Osteocyte (in vitro differentiated cells): ENCODE measurements at regions not wholly inside any gene's neighbourhood (a gene's known extent, or its start where the extent isn't known, plus 50 kb on each side); places are given as distances from the start of the nearest gene placed in this dataset.

Experiments
- DNase-seq: peaks from one replicate; pipeline ENCODE4 v3.0.0; 2021; ENCODE audit warnings: mixed read lengths; ENCODE audit not compliant: unreplicated experiment; ENCODE audit errors: extremely low spot score
- H3K27ac Mint-ChIP-seq: one replicate; pipeline ENCODE4 v1.8.0; 2021; ENCODE audit warnings: mild to moderate bottlenecking, mixed read lengths; ENCODE audit not compliant: unreplicated experiment
- H3K27me3 Mint-ChIP-seq: one replicate; pipeline ENCODE4 v1.8.0; 2021; ENCODE audit warnings: mixed read lengths; ENCODE audit not compliant: unreplicated experiment
- H3K36me3 Mint-ChIP-seq: one replicate; pipeline ENCODE4 v1.8.0; 2021; ENCODE audit warnings: mixed read lengths; ENCODE audit not compliant: unreplicated experiment
- H3K4me1 Mint-ChIP-seq: one replicate; pipeline ENCODE4 v1.8.0; 2021; ENCODE audit warnings: mixed read lengths; ENCODE audit not compliant: unreplicated experiment
- H3K4me3 Mint-ChIP-seq: one replicate; pipeline ENCODE4 v1.8.0; 2021; ENCODE audit warnings: mild to moderate bottlenecking, moderate library complexity, mixed read lengths; ENCODE audit not compliant: unreplicated experiment
- H3K9me3 Mint-ChIP-seq: one replicate; pipeline ENCODE4 v1.8.0; 2021; ENCODE audit warnings: mixed read lengths; ENCODE audit not compliant: unreplicated experiment
- TF ChIP-seq, protein P1 (sequence below): fragments of 200-600 bp; sonication (generic); IDR thresholded peaks from 2 replicates; pipeline ENCODE4 v1.5.0; 2021; ENCODE audit warnings: antibody characterized with exemption, mild to moderate bottlenecking, moderate library complexity

DNA sequence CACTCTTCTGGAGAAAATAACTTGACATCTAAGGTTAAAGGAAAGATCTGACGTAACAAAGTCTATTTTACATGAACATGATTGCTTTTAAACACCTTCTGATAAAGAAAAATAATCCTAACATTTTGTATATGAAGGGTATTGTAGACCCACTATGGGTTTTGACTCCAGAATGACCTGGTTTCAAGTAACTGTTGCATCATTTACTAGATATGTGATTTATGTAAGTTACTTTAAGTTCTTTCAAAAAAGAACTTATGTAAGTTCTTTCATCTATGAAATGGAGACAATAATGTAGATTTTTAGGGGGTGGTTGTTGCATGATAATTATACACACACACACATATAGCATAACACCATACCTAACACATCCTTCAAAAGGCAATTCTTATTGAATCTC is 147.6 kb upstream of the MIR17HG start:
- Mint-ChIP-seq H3K9me3 (no peaks in the 10 kb centered on the region), H3K27me3 (no peaks in the 10 kb centered on the region), H3K27ac (no peak overlapping the region), H3K4me1 (no peaks in the 10 kb centered on the region), H3K4me3 (no peak overlapping the region), H3K36me3 (no peaks in the 10 kb centered on the region)
- DNase-seq, result no peak
- TF ChIP-seq, protein P1, sequence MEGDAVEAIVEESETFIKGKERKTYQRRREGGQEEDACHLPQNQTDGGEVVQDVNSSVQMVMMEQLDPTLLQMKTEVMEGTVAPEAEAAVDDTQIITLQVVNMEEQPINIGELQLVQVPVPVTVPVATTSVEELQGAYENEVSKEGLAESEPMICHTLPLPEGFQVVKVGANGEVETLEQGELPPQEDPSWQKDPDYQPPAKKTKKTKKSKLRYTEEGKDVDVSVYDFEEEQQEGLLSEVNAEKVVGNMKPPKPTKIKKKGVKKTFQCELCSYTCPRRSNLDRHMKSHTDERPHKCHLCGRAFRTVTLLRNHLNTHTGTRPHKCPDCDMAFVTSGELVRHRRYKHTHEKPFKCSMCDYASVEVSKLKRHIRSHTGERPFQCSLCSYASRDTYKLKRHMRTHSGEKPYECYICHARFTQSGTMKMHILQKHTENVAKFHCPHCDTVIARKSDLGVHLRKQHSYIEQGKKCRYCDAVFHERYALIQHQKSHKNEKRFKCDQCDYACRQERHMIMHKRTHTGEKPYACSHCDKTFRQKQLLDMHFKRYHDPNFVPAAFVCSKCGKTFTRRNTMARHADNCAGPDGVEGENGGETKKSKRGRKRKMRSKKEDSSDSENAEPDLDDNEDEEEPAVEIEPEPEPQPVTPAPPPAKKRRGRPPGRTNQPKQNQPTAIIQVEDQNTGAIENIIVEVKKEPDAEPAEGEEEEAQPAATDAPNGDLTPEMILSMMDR, result no peak

- H3K36me3 Mint-ChIP-seq, result no peaks in the 10 kb centered on the region
- H3K4me3 Mint-ChIP-seq, result no peak overlapping the region
- DNase-seq, result no peak
- TF ChIP-seq, protein P1, result no peak
- no peaks in the 10 kb centered on the region for H3K27me3 Mint-ChIP-seq
- H3K4me1 Mint-ChIP-seq, result no peaks in the 10 kb centered on the region
- H3K27ac Mint-ChIP-seq, result no peak overlapping the region
- no peaks in the 10 kb centered on the region for H3K9me3 Mint-ChIP-seq
Measured at GRCh38 chr13:91200486-91200885, 147.0 kb upstream of the MIR17HG start.

- peaks cover 1% of the 10 kb centered on the region for H3K4me1 Mint-ChIP-seq
- H3K36me3 Mint-ChIP-seq, result no peaks in the 10 kb centered on the region
- no peaks in the 10 kb centered on the region for H3K27me3 Mint-ChIP-seq
- no peak overlapping the region for H3K4me3 Mint-ChIP-seq
- TF ChIP-seq, protein P1, result no peak
- DNase-seq, result no peak
- H3K9me3 Mint-ChIP-seq, result no peaks in the 10 kb centered on the region
- no peak overlapping the region for H3K27ac Mint-ChIP-seq
Measured at GRCh38 chr13:91203430-91203829, 144.1 kb upstream of the MIR17HG start.

DNA sequence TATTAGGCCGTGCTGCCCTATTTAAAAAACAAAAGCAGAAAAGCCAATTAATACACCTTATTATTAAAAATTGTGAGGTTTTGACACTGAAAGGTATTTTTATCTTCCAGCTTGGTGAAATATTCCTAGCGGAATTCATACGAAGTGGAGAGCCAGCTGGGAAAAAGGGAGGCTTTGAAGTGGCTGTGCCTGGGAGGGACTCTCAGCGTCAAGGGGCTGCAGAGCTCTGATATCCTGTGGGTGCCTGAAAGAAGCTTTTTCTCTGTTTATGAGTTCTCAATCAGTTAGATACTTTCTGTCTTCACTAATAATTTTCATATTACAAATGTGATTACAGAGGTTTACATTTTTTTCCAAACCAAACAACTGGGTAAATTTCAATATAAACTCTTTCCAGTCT is 140.2 kb upstream of the MIR17HG start:
- no peak for DNase-seq
- H3K4me3 Mint-ChIP-seq, result no peak overlapping the region
- peaks cover 9% of the 10 kb centered on the region for H3K9me3 Mint-ChIP-seq
- no peak overlapping the region for H3K27ac Mint-ChIP-seq
- peaks cover 7% of the 10 kb centered on the region for H3K36me3 Mint-ChIP-seq
- no peaks in the 10 kb centered on the region for H3K27me3 Mint-ChIP-seq
- peaks cover 10% of the 10 kb centered on the region for H3K4me1 Mint-ChIP-seq
- TF ChIP-seq, protein P1, result no peak

DNA sequence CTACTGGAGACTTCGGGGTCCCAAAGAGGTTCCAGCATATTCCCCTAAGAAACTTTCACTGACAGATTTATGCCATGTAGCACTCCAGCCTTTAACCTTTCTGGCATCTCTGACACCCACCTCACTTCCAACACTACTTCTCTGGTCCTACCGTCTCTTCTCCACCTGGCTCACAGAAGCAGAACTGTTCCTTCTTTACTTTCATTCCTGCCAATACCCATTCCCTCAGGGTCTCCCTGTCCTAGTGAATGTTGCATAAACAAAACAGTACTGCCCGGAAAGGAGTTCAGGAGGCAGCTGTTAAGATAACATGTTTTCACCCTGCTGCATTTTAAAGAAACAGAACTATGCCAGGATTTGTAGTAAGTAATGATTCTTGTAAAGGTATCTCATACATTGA is 136.0 kb upstream of the MIR17HG start:
- Mint-ChIP-seq H3K9me3 (peaks cover 9% of the 10 kb centered on the region), H3K4me3 (no peak overlapping the region), H3K27ac (no peak overlapping the region), H3K27me3 (no peaks in the 10 kb centered on the region), H3K36me3 (peaks cover 7% of the 10 kb centered on the region), H3K4me1 (peaks cover 15% of the 10 kb centered on the region)
- TF ChIP-seq, protein P1, result no peak
- DNase-seq, result no peak
